Mesenchymal stem cell (in vitro differentiated cells and primary cell): ENCODE measurements at regions not wholly inside any gene's neighbourhood (a gene's known extent, or its start where the extent isn't known, plus 50 kb on each side); places are given as distances from the start of the nearest gene placed in this dataset.
A peak's percentile ranks its signal among the peaks of the same experiment; 100 is the strongest.

Experiments
- DNase-seq: peaks from one replicate; pipeline ENCODE4 v3.0.0-alpha.2; 2013
- H2AFZ ChIP-seq: one replicate; pipeline ENCODE4 v1.6.1; 2013; ENCODE audit warnings: low read depth, mild to moderate bottlenecking, control low read depth, inconsistent platforms, low read length, moderate library complexity
- H2AK5ac ChIP-seq: 2 replicates; pipeline ENCODE4 v1.6.1; 2013; ENCODE audit warnings: low read length, moderate library complexity, mild to moderate bottlenecking, inconsistent platforms; ENCODE audit not compliant: severe bottlenecking
- H2BK120ac ChIP-seq: one replicate; pipeline ENCODE4 v1.6.1; 2013; ENCODE audit warnings: low read depth, mild to moderate bottlenecking, inconsistent platforms, low read length, moderate library complexity
- H2BK12ac ChIP-seq, 2 experiments: one replicate each; pipeline ENCODE4 v1.6.1; 2013; ENCODE audit warnings: inconsistent platforms in 2 of 2, low read length in 2 of 2, mild to moderate bottlenecking in 2 of 2, moderate library complexity in 2 of 2, control low read depth in 1 of 2
- H2BK15ac ChIP-seq: one replicate; pipeline ENCODE4 v1.6.1; 2013; ENCODE audit warnings: mild to moderate bottlenecking, low read depth, inconsistent platforms; ENCODE audit not compliant: poor library complexity, severe bottlenecking
- H2BK5ac ChIP-seq: 2 replicates; pipeline ENCODE4 v1.6.1; 2013; ENCODE audit warnings: low read depth, mild to moderate bottlenecking, low read length, control low read depth, inconsistent platforms; ENCODE audit not compliant: poor library complexity, severe bottlenecking
- H3K14ac ChIP-seq, 2 experiments: one replicate each; pipeline ENCODE4 v1.6.1; 2013; ENCODE audit warnings: inconsistent platforms in 2 of 2, low read length in 2 of 2, control low read depth in 1 of 2, mild to moderate bottlenecking in 1 of 2, moderate library complexity in 1 of 2
- H3K18ac ChIP-seq, 2 experiments: one replicate each; pipeline ENCODE4 v1.6.1; 2013; ENCODE audit warnings: inconsistent platforms in 2 of 2, low read length in 2 of 2, control low read depth in 1 of 2, low read depth in 1 of 2, mild to moderate bottlenecking in 1 of 2
- H3K23ac ChIP-seq, 2 experiments: one replicate each; pipeline ENCODE4 v1.6.1; 2013; ENCODE audit warnings: inconsistent platforms in 2 of 2, low read length in 2 of 2, mild to moderate bottlenecking in 2 of 2, moderate library complexity in 2 of 2, control low read depth in 1 of 2
- H3K27ac ChIP-seq: 2 replicates; pipeline ENCODE4 v1.5.1; 2013; ENCODE audit warnings: mild to moderate bottlenecking, moderate library complexity, low read length, control low read depth, inconsistent platforms; ENCODE audit not compliant: poor library complexity, severe bottlenecking
- H3K27me3 ChIP-seq, 2 experiments: 2 replicates each; pipeline versions ENCODE4 v1.6.1 to v1.7.0; 2013; ENCODE audit warnings: low read length in 2 of 2, mild to moderate bottlenecking in 2 of 2, moderate library complexity in 2 of 2, control low read depth in 1 of 2, inconsistent platforms in 1 of 2; ENCODE audit not compliant: control insufficient read depth in 1 of 2, insufficient read depth in 1 of 2
- H3K36me3 ChIP-seq, 2 experiments: 2 replicates each; pipeline versions ENCODE4 v1.6.1 to v1.7.0; 2013; ENCODE audit warnings: low read length in 2 of 2, control low read depth in 1 of 2, inconsistent platforms in 1 of 2, low read depth in 1 of 2, mild to moderate bottlenecking in 1 of 2; ENCODE audit not compliant: insufficient read depth in 2 of 2, control insufficient read depth in 1 of 2
- H3K4ac ChIP-seq, 2 experiments: one replicate each; pipeline ENCODE4 v1.6.1; 2013; ENCODE audit warnings: inconsistent platforms in 2 of 2, low read length in 2 of 2, mild to moderate bottlenecking in 2 of 2, moderate library complexity in 2 of 2, control low read depth in 1 of 2, low read depth in 1 of 2
- H3K4me1 ChIP-seq: 2 replicates; pipeline ENCODE4 v1.6.1; 2013; ENCODE audit warnings: low read depth, low read length, control low read depth; ENCODE audit not compliant: control insufficient read depth, insufficient read depth
- H3K4me2 ChIP-seq: 2 replicates; pipeline ENCODE4 v1.6.1; 2013; ENCODE audit warnings: low read length, mild to moderate bottlenecking, inconsistent platforms; ENCODE audit not compliant: poor library complexity, severe bottlenecking
- H3K4me3 ChIP-seq, 2 experiments: 2 replicates each; pipeline versions ENCODE4 v1.5.1 to v1.7.0; 2013; ENCODE audit warnings: low read length in 2 of 2, mild to moderate bottlenecking in 2 of 2, control low read depth in 1 of 2, low read depth in 1 of 2; ENCODE audit not compliant: insufficient read depth in 1 of 2
- H3K79me1 ChIP-seq: replicated peaks from 2 replicates; pipeline ENCODE4 v1.6.1; 2013; ENCODE audit warnings: mild to moderate bottlenecking, control low read depth, low read length, inconsistent platforms; ENCODE audit not compliant: poor library complexity, severe bottlenecking
- H3K9ac ChIP-seq: 2 replicates; pipeline ENCODE4 v1.7.0; 2013; ENCODE audit warnings: mild to moderate bottlenecking, low read length, moderate library complexity
- H3K9me3 ChIP-seq: 2 replicates; pipeline ENCODE4 v1.7.0; 2013; ENCODE audit warnings: mild to moderate bottlenecking, low read length; ENCODE audit not compliant: control insufficient read depth
- H4K8ac ChIP-seq: one replicate; pipeline ENCODE4 v1.6.1; 2013; ENCODE audit warnings: inconsistent platforms, mild to moderate bottlenecking, low read length, moderate library complexity
- H4K91ac ChIP-seq: one replicate; pipeline ENCODE4 v1.6.1; 2013; ENCODE audit warnings: mild to moderate bottlenecking, low read length, inconsistent platforms
- WGBS: methylation state at CpG from one replicate; pipeline ENCODE4 v1.1.7; 2013; ENCODE audit warnings: mixed read lengths; 5-methylcytosine and 5-hydroxymethylcytosine counted together

GRCh38 chr13:80605716-80606115 lies 264.8 kb upstream of the SPRY2 start:
- no peak overlapping the region for H3K4me3 ChIP-seq
- H4K8ac ChIP-seq: no peak overlapping the region
- H2BK120ac ChIP-seq: no peak overlapping the region

DNA sequence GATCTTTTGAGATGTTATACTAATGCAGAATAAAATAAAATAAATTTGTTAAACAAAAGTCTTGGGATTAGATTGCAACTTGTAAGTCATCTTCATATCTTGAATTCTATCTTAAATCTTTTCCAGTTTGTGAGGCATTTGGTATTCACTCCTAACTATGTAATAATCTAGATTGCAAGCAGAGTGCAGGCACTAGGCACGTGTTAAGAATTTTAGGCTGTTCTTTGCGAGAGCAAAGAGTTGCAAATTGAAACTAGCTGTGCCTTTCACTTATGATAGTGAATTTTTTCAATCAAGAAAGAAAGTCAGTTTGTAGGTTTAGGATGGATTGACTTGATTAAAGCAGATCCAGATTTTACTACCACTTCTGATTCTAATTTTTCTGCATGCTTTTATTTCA lies 264.1 kb upstream of the SPRY2 start:
- Histone ChIP-seq H3K27me3 (no peaks in the 10 kb centered on the region), H3K4me2 (no peak overlapping the region), H3K36me3 (no peaks in the 10 kb centered on the region), H3K9ac (peak overlapping the region; percentile 38), H2BK120ac (no peak overlapping the region), H2AK5ac (no peak overlapping the region), H3K9me3 (no peaks in the 10 kb centered on the region), H3K27ac (no peak overlapping the region), H3K4me1 (no peaks in the 10 kb centered on the region), H3K4me3 (peak overlapping the region in 1 of 2 experiments; percentile 3), H3K14ac (no peak overlapping the region), H3K79me1 (no peaks in the 10 kb centered on the region), H2BK12ac (no peak overlapping the region), H3K4ac (no peak overlapping the region), H4K91ac (no peak overlapping the region), H2AFZ (no peak overlapping the region), H4K8ac (no peak overlapping the region), H3K23ac (no peak overlapping the region), H2BK5ac (no peak overlapping the region), H3K18ac (no peak overlapping the region), H2BK15ac (no peak overlapping the region)
- DNase-seq: no peak
- 100% methylated on average over 2 of the region's 2 CpGs for WGBS

More at GRCh38 chr13:80605716-80606115, 264.8 kb upstream of the SPRY2 start:
- H3K27me3 ChIP-seq: no peaks in the 10 kb centered on the region
- no peak overlapping the region for H3K4me2 ChIP-seq
- H3K9ac ChIP-seq: peak overlapping the region; percentile 38
- H3K79me1 ChIP-seq: no peaks in the 10 kb centered on the region
- no peak overlapping the region for H3K4ac ChIP-seq
- H2AK5ac ChIP-seq: no peak overlapping the region
- DNase-seq: no peak
- H3K4me1 ChIP-seq: no peaks in the 10 kb centered on the region
- H3K36me3 ChIP-seq: no peaks in the 10 kb centered on the region
- no peaks in the 10 kb centered on the region for H3K9me3 ChIP-seq
- no peak overlapping the region for H2BK5ac ChIP-seq
- no peak overlapping the region for H2BK15ac ChIP-seq
- H3K27ac ChIP-seq: no peak overlapping the region
- H2AFZ ChIP-seq: no peak overlapping the region
- H3K23ac ChIP-seq: no peak overlapping the region
- no peak overlapping the region for H4K91ac ChIP-seq
- no peak overlapping the region for H2BK12ac ChIP-seq
- H3K18ac ChIP-seq: no peak overlapping the region
- H3K14ac ChIP-seq: no peak overlapping the region

GRCh38 chr13:80604098-80604497 lies 263.2 kb upstream of the SPRY2 start:
- Histone ChIP-seq H3K14ac (no peak overlapping the region), H3K79me1 (no peaks in the 10 kb centered on the region), H3K36me3 (no peaks in the 10 kb centered on the region), H2BK120ac (no peak overlapping the region), H3K9me3 (no peaks in the 10 kb centered on the region), H3K27me3 (no peaks in the 10 kb centered on the region), H2BK5ac (no peak overlapping the region), H3K9ac (peak overlapping the region; percentile 62), H2AFZ (no peak overlapping the region), H3K4me1 (no peaks in the 10 kb centered on the region), H4K91ac (no peak overlapping the region), H4K8ac (no peak overlapping the region), H3K27ac (no peak overlapping the region), H2AK5ac (no peak overlapping the region), H2BK12ac (no peak overlapping the region), H3K4ac (no peak overlapping the region), H3K4me3 (peak overlapping the region in 1 of 2 experiments; percentile 45), H3K18ac (no peak overlapping the region), H3K4me2 (no peak overlapping the region), H3K23ac (no peak overlapping the region), H2BK15ac (no peak overlapping the region)
- 91% methylated on average over 1 of the region's 3 CpGs for WGBS
- DNase-seq: no peak

DNA sequence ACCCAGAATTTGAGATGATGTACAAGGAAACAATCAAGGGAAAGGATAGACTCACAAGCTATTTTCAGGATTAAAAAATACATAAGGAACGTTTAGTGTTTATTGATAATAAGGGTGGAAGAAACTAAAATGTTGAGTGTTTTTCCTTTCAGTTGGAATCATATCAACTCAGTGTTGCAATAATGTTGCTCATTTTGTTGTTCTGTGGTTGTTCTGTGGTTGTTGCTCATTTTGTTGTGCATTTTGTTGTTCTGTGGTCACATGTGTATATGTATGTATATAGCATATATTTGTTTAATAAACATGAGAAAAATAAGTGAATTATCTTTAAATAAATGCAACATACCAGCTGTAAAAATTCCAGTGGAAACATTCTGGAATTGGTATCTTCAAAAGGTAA lies 262.4 kb upstream of the SPRY2 start:
- DNase-seq: no peak
- Histone ChIP-seq H3K18ac (no peak overlapping the region), H2AK5ac (no peak overlapping the region), H3K27me3 (no peaks in the 10 kb centered on the region), H3K79me1 (no peaks in the 10 kb centered on the region), H3K4me3 (peak overlapping the region in 1 of 2 experiments; percentile 45), H4K91ac (no peak overlapping the region), H3K4ac (no peak overlapping the region), H3K9ac (peak overlapping the region; percentile 5), H3K36me3 (no peaks in the 10 kb centered on the region), H3K4me1 (no peaks in the 10 kb centered on the region), H2AFZ (no peak overlapping the region), H2BK15ac (no peak overlapping the region), H2BK5ac (no peak overlapping the region), H4K8ac (no peak overlapping the region), H2BK120ac (no peak overlapping the region), H3K14ac (no peak overlapping the region), H3K27ac (no peak overlapping the region), H3K23ac (no peak overlapping the region), H2BK12ac (no peak overlapping the region), H3K9me3 (no peaks in the 10 kb centered on the region), H3K4me2 (no peak overlapping the region)
- WGBS: 84% methylated on average over 1 of the region's 1 CpG
